Kidney (tissue), 13 donors: ENCODE measurements at regions not wholly inside any gene's neighbourhood (a gene's known extent, or its start where the extent isn't known, plus 50 kb on each side); places are given as distances from the start of the nearest gene placed in this dataset.

Experiments
- DNase-seq, 5 donors: peaks; one replicate each; pipeline ENCODE4 v3.0.0-alpha.2; 2013 to 2020
- FAIRE-seq: peaks from 2 replicates; lab custom pipeline; 2012; peaks lifted over from hg19 to GRCh38; lab: Jason Lieb, UNC
- H3K27ac ChIP-seq, 2 donors: one replicate each; pipeline ENCODE4 v1.7.0; 2013; ENCODE audit warnings: low read depth in 2 of 2, low read length in 2 of 2, inconsistent platforms in 1 of 2
- H3K27me3 ChIP-seq: one replicate; pipeline ENCODE4 v1.7.1; 2013; ENCODE audit warnings: low read length, inconsistent platforms; ENCODE audit not compliant: control insufficient read depth, insufficient read depth
- H3K36me3 ChIP-seq, 3 donors: one replicate each; pipeline versions ENCODE4 v1.7.0 to v1.7.1; 2013; ENCODE audit warnings: low read length in 3 of 3, control low read depth in 1 of 3, inconsistent platforms in 1 of 3; ENCODE audit not compliant: insufficient read depth in 3 of 3, control insufficient read depth in 2 of 3
- H3K4me1 ChIP-seq, 3 donors: one replicate each; pipeline versions ENCODE4 v1.7.0 to v1.7.1; 2013; ENCODE audit warnings: low read length in 3 of 3, inconsistent platforms in 1 of 3, low read depth in 1 of 3; ENCODE audit not compliant: control insufficient read depth in 2 of 3, insufficient read depth in 2 of 3
- H3K4me3 ChIP-seq, 3 donors: one replicate each; pipeline versions ENCODE4 v1.7.0 to v1.8.1; 2013; ENCODE audit warnings: low read length in 3 of 3, control low read depth in 1 of 3, inconsistent platforms in 1 of 3
- H3K9ac ChIP-seq, 3 donors: one replicate each; pipeline versions ENCODE4 v1.7.0 to v1.7.1; 2013; ENCODE audit warnings: low read length in 3 of 3, control low read depth in 1 of 3, inconsistent platforms in 1 of 3
- H3K9me3 ChIP-seq, 3 donors: one replicate each; pipeline versions ENCODE4 v1.7.0 to v1.7.1; 2013; ENCODE audit warnings: low read length in 3 of 3, control low read depth in 1 of 3, inconsistent platforms in 1 of 3; ENCODE audit not compliant: control insufficient read depth in 2 of 3, insufficient read depth in 1 of 3
- CTCF ChIP-seq: IDR thresholded peaks from 3 replicates; pipeline ENCODE4 v1.5.1; 2012; ENCODE audit warnings: mild to moderate bottlenecking, moderate library complexity, borderline replicate concordance; ENCODE audit not compliant: insufficient read depth; ENCODE audit errors: extremely low read depth
- intact Hi-C: fragments of 100-400 bp; cut with DNase I; formaldehyde crosslinking; loops from one replicate; pipeline ENCODE4 v1.11.1; 2022
- donor health status: control.
- donor health status: control.
- donor health status: control.
- donor health status: control.
- donor health status: control.
- donor health status: DM: yes; HTN: yes; CAD: no.
- donor health status: Normal renal cell carcinoma (clear cell type).

DNA sequence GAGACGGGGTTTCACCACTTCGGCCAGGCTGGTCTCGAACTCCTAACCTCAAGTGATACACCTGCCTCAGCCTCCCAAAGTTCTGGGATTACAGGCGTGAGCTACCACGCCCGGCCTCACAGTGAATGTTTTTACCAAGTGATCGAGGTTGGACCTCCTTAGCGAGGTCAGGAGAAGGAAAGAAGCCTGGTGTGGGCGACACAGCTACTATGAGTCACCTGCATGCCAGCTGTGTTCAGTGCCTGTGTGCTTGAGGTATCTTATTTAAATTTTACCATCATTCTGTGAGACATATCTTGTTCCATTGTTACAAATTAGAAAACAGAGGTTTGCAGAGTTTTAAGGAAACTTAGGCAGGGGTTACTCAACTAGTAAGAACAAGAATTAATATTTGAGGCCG lies 174.8 kb upstream of the DYNLRB2 start:
- no peak overlapping the region for H3K27ac ChIP-seq
- H3K4me3 ChIP-seq = no peak overlapping the region
- FAIRE-seq = no peak
- intact Hi-C loops = no loop called here
- no peaks in the 10 kb centered on the region for H3K27me3 ChIP-seq
- no peaks in the 10 kb centered on the region for H3K36me3 ChIP-seq
- no peak overlapping the region for H3K9ac ChIP-seq
- no peak for TF ChIP-seq CTCF
- no peaks in the 10 kb centered on the region for H3K4me1 ChIP-seq
- no peaks in the 10 kb centered on the region for H3K9me3 ChIP-seq
- DNase-seq = no peak

GRCh38 chr16:80362816-80363215 lies 178.0 kb upstream of the DYNLRB2 start:
- no peak overlapping the region for H3K4me3 ChIP-seq
- DNase-seq (no peak), FAIRE-seq (no peak)
- no peaks in the 10 kb centered on the region for H3K27me3 ChIP-seq
- H3K9ac ChIP-seq = no peak overlapping the region
- no peaks in the 10 kb centered on the region for H3K4me1 ChIP-seq
- intact Hi-C loops = no loop called here
- H3K27ac ChIP-seq = no peak overlapping the region
- no peak for TF ChIP-seq CTCF
- no peaks in the 10 kb centered on the region for H3K36me3 ChIP-seq
- H3K9me3 ChIP-seq = no peaks in the 10 kb centered on the region

- no peaks in the 10 kb centered on the region for H3K27me3 ChIP-seq
- no peaks in the 10 kb centered on the region for H3K36me3 ChIP-seq
- FAIRE-seq = no peak
- no peak overlapping the region for H3K4me3 ChIP-seq
- intact Hi-C loops = no loop called here
- TF ChIP-seq CTCF = no peak
- no peak overlapping the region for H3K9ac ChIP-seq
- H3K27ac ChIP-seq = no peak overlapping the region
- H3K9me3 ChIP-seq = no peaks in the 10 kb centered on the region
- no peaks in the 10 kb centered on the region for H3K4me1 ChIP-seq
- DNase-seq = no peak
Observed at GRCh38 chr16:80356365-80356764, 184.4 kb upstream of the DYNLRB2 start.

- intact Hi-C loops = no loop called here
- Histone ChIP-seq H3K4me1 (no peaks in the 10 kb centered on the region), H3K9me3 (no peaks in the 10 kb centered on the region), H3K36me3 (no peaks in the 10 kb centered on the region), H3K4me3 (no peak overlapping the region), H3K9ac (no peak overlapping the region), H3K27ac (no peak overlapping the region), H3K27me3 (no peaks in the 10 kb centered on the region)
- DNase-seq (no peak), FAIRE-seq (peak; percentile 42)
- no peak for TF ChIP-seq CTCF
Observed at GRCh38 chr16:80355335-80355734, 185.5 kb upstream of the DYNLRB2 start.
